Keratinocyte (primary cell): ENCODE measurements at regions not wholly inside any gene's neighbourhood (a gene's known extent, or its start where the extent isn't known, plus 50 kb on each side); places are given as distances from the start of the nearest gene placed in this dataset.

Source experiments
- DNase-seq: peaks from one replicate; pipeline ENCODE4 v3.0.0-alpha.2; 2011; ENCODE audit warnings: low read depth, missing footprints, low spot score
- FAIRE-seq: peaks from 2 replicates; lab custom pipeline; 2011; peaks lifted over from hg19 to GRCh38; lab: Jason Lieb, UNC
- H2AFZ ChIP-seq: 2 replicates; pipeline ENCODE4 v1.6.0; 2012; ENCODE audit warnings: low read length, control low read depth, inconsistent platforms; ENCODE audit not compliant: control insufficient read depth
- H3K27ac ChIP-seq: 2 replicates; pipeline ENCODE4 v1.5.1; 2011; ENCODE audit warnings: low read length; ENCODE audit not compliant: control insufficient read depth, insufficient read depth
- H3K27me3 ChIP-seq: 3 replicates; pipeline ENCODE4 v1.6.0; 2011; ENCODE audit warnings: low read length; ENCODE audit not compliant: control insufficient read depth, insufficient read depth; ENCODE audit errors: extremely low read depth
- H3K36me3 ChIP-seq, 2 experiments: 2 replicates in 1 of 2; 3 replicates in 1 of 2; pipeline ENCODE4 v1.5.1; 2011; ENCODE audit warnings: low read length in 2 of 2, mild to moderate bottlenecking in 1 of 2; ENCODE audit not compliant: control insufficient read depth in 2 of 2, insufficient read depth in 2 of 2; ENCODE audit errors: extremely low read depth in 1 of 2
- H3K4me1 ChIP-seq: 3 replicates; pipeline ENCODE4 v1.5.1; 2011; ENCODE audit warnings: low read length; ENCODE audit not compliant: control insufficient read depth, insufficient read depth; ENCODE audit errors: extremely low read depth
- H3K4me2 ChIP-seq: 3 replicates; pipeline ENCODE4 v1.6.0; 2011; ENCODE audit warnings: low read depth, low read length; ENCODE audit not compliant: control insufficient read depth, insufficient read depth; ENCODE audit errors: extremely low read depth
- H3K4me3 ChIP-seq, 3 experiments: fragments of 200-600 bp in 1 of 3; sonication (generic) in 1 of 3; 2 replicates in 2 of 3; 3 replicates in 1 of 3; pipeline ENCODE4 v1.5.1; 2011 to 2016; ENCODE audit warnings: low read length in 3 of 3, mild to moderate bottlenecking in 3 of 3, control low read depth in 2 of 3, inconsistent platforms in 1 of 3, low read depth in 1 of 3, mixed read lengths in 1 of 3, mixed run types in 1 of 3, moderate library complexity in 1 of 3; ENCODE audit not compliant: control insufficient read depth in 2 of 3, insufficient read depth in 2 of 3; ENCODE audit errors: extremely low read depth in 1 of 3
- H3K79me2 ChIP-seq: 2 replicates; pipeline ENCODE4 v1.6.0; 2012; ENCODE audit warnings: low read length; ENCODE audit not compliant: control insufficient read depth, insufficient read depth
- H3K9ac ChIP-seq: 3 replicates; pipeline ENCODE4 v1.6.0; 2011; ENCODE audit warnings: low read length; ENCODE audit not compliant: control insufficient read depth, insufficient read depth; ENCODE audit errors: extremely low read depth
- H3K9me1 ChIP-seq: 3 replicates; pipeline ENCODE4 v1.6.0; 2011; ENCODE audit warnings: low read length; ENCODE audit not compliant: control insufficient read depth, insufficient read depth; ENCODE audit errors: extremely low read depth
- H3K9me3 ChIP-seq: 2 replicates; pipeline ENCODE4 v1.5.1; 2012; ENCODE audit warnings: low read depth, low read length; ENCODE audit not compliant: control insufficient read depth
- H4K20me1 ChIP-seq: 3 replicates; pipeline ENCODE4 v1.6.0; 2011; ENCODE audit warnings: low read length; ENCODE audit not compliant: control insufficient read depth, insufficient read depth; ENCODE audit errors: extremely low read depth
- EZH2 ChIP-seq: IDR thresholded peaks from one replicate; pipeline ENCODE4 v1.6.1; 2012; ENCODE audit warnings: inconsistent platforms, mild to moderate bottlenecking, low read length, moderate library complexity
- dilution Hi-C: fragments of 300-500 bp; cut with MboI; formaldehyde crosslinking; loops from one replicate; pipeline ENCODE4 v1.7.0; 2020; ENCODE audit warnings: low sequenced_read_pairs; ENCODE audit not compliant: extremely low pct_ligation_motif_present
- TF ChIP-seq, protein P1 (sequence below), 3 experiments: IDR thresholded peaks in 1 of 3; conservative IDR thresholded peaks in 1 of 3; optimal IDR thresholded peaks in 1 of 3; 2 replicates in 2 of 3; 3 replicates in 1 of 3; pipeline versions ENCODE3 to v1.5.1; 2011; ENCODE audit warnings: low read length in 3 of 3, mild to moderate bottlenecking in 3 of 3, moderate library complexity in 2 of 3, control low read depth in 1 of 3, inconsistent platforms in 1 of 3; ENCODE audit not compliant: insufficient read depth in 2 of 3; ENCODE audit errors: extremely low read depth in 1 of 3

DNA sequence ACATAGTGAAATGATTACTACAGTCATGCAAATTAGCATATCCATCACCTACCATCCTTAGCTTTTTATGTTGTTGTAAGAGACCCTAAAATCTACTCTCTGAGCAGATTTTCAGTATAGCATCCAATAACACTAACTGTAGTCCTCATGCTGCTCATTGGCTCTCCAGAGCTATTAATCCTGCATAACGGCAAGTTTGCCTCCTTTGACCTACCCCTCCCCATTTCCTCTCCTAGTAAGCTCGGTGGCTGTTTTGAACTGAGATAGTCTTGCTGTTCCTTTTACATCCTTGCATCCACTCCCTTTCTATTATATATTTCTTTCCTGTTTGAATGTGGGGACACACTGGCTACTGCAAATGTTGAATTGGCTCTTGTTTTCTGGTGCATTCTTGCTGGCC, 481.5 kb downstream of the TSN start:
- no peaks in the 10 kb centered on the region for H3K79me2 ChIP-seq
- FAIRE-seq (no peak), DNase-seq (no peak)
- no peaks in the 10 kb centered on the region for H3K27me3 ChIP-seq
- no peak overlapping the region for H3K4me3 ChIP-seq
- H3K9me1 ChIP-seq, result no peaks in the 10 kb centered on the region
- H3K9me3 ChIP-seq, result peaks cover 1% of the 10 kb centered on the region
- dilution Hi-C loops, result no loop called here
- H3K4me2 ChIP-seq, result no peak overlapping the region
- H4K20me1 ChIP-seq, result no peaks in the 10 kb centered on the region
- no peak overlapping the region for H3K9ac ChIP-seq
- H2AFZ ChIP-seq, result no peak overlapping the region
- no peak overlapping the region for H3K27ac ChIP-seq
- no peaks in the 10 kb centered on the region for H3K36me3 ChIP-seq
- TF ChIP-seq EZH2, result no peak
- TF ChIP-seq, protein P1, sequence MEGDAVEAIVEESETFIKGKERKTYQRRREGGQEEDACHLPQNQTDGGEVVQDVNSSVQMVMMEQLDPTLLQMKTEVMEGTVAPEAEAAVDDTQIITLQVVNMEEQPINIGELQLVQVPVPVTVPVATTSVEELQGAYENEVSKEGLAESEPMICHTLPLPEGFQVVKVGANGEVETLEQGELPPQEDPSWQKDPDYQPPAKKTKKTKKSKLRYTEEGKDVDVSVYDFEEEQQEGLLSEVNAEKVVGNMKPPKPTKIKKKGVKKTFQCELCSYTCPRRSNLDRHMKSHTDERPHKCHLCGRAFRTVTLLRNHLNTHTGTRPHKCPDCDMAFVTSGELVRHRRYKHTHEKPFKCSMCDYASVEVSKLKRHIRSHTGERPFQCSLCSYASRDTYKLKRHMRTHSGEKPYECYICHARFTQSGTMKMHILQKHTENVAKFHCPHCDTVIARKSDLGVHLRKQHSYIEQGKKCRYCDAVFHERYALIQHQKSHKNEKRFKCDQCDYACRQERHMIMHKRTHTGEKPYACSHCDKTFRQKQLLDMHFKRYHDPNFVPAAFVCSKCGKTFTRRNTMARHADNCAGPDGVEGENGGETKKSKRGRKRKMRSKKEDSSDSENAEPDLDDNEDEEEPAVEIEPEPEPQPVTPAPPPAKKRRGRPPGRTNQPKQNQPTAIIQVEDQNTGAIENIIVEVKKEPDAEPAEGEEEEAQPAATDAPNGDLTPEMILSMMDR (optimal IDR thresholded peaks at IDR 0.05 in 1 of 3, IDR thresholded peaks at IDR 0.05 in 1 of 3, conservative IDR thresholded peaks at IDR 0.05 in 1 of 3; ENCODE audit: extremely low read depth in 1 of 3, insufficient read depth in 2 of 3, low read length in 3 of 3), result no peak
- no peaks in the 10 kb centered on the region for H3K4me1 ChIP-seq

DNA sequence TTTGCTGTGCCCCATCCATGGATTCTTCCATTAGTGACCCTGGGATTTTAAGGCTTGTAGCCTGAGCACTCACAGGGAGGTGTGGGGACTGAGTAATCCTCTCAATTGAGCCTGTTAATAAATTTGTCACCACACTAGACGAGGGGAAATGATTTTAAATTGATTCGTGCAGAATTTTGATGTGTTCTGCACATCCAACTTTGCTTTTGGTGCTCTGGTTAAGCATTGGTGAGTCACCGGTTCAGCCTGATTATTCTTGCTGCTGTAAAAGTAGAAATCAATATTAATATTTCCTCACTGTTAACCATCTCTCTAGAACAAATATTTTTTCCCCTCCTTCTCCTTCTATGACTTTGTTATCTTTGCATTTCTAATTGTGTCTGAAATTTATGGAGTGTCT, 482.0 kb downstream of the TSN start:
- Histone ChIP-seq H2AFZ (no peak overlapping the region), H3K36me3 (no peaks in the 10 kb centered on the region), H3K4me3 (no peak overlapping the region), H3K9me1 (no peaks in the 10 kb centered on the region), H3K4me1 (no peaks in the 10 kb centered on the region), H3K27me3 (no peaks in the 10 kb centered on the region), H3K79me2 (no peaks in the 10 kb centered on the region), H3K9ac (no peak overlapping the region), H3K27ac (no peak overlapping the region), H3K4me2 (no peak overlapping the region), H4K20me1 (no peaks in the 10 kb centered on the region), H3K9me3 (peaks cover 1% of the 10 kb centered on the region)
- FAIRE-seq (no peak), DNase-seq (no peak)
- TF ChIP-seq, protein P1 (optimal IDR thresholded peaks at IDR 0.05 in 1 of 3, IDR thresholded peaks at IDR 0.05 in 1 of 3, conservative IDR thresholded peaks at IDR 0.05 in 1 of 3; ENCODE audit: extremely low read depth in 1 of 3, insufficient read depth in 2 of 3, low read length in 3 of 3), result no peak
- TF ChIP-seq EZH2, result no peak
- dilution Hi-C loops, result no loop called here
